Caco-2 (cell line): ENCODE measurements at regions not wholly inside any gene's neighbourhood (a gene's known extent, or its start where the extent isn't known, plus 50 kb on each side); places are given as distances from the start of the nearest gene placed in this dataset.

Experiments
- BruUV-seq: library from RNA; stranded (reverse); fragments of 400-500 nt; replicated peaks from 2 replicates; lab custom pipeline; 2021; lab: Mats Ljungman, UMichigan
- CTCF ChIA-PET: fragments of 300-600 bp; sonication (Branson Sonifier 250); formaldehyde crosslinking; loops from one replicate; lab custom pipeline; 2022; ENCODE audit warnings: antibody characterized with exemption; lab: Charles Lee
- POLR2A ChIA-PET: fragments of 300-600 bp; sonication (Branson Sonifier 250); formaldehyde crosslinking; loops from one replicate; lab custom pipeline; 2022; ENCODE audit warnings: antibody characterized with exemption; lab: Charles Lee
- DNase-seq, 2 experiments: peaks; one replicate each; pipeline versions ENCODE4 v3.0.0 to v3.0.0-alpha.2; 2020 to 2022
- H3K27me3 ChIP-seq: replicated peaks from 2 replicates; pipeline ENCODE4 v1.6.0; 2011; ENCODE audit warnings: low read length; ENCODE audit not compliant: control insufficient read depth, insufficient read depth
- H3K36me3 ChIP-seq: 2 replicates; pipeline ENCODE4 v1.5.1; 2011; ENCODE audit warnings: low read length; ENCODE audit not compliant: control insufficient read depth, insufficient read depth
- H3K4me1 ChIP-seq: fragments of 250-450 bp; sonication (Bioruptor Pico); 2 replicates; pipeline ENCODE4 v1.5.1; 2020; ENCODE audit warnings: mild to moderate bottlenecking
- H3K4me3 ChIP-seq: 2 replicates; pipeline ENCODE4 v1.5.1; 2011; ENCODE audit warnings: low read depth, mild to moderate bottlenecking, control low read depth, low read length
- H3K9me3 ChIP-seq: fragments of 250-450 bp; sonication (Bioruptor Pico); 2 replicates; pipeline ENCODE4 v1.5.1; 2020; ENCODE audit warnings: mild to moderate bottlenecking, moderate library complexity
- H3K27ac Mint-ChIP-seq: one replicate; pipeline ENCODE4 v1.8.0; 2022; ENCODE audit warnings: mixed read lengths; ENCODE audit not compliant: unreplicated experiment
- H3K27me3 Mint-ChIP-seq: one replicate; pipeline ENCODE4 v1.8.0; 2022; ENCODE audit warnings: mixed read lengths; ENCODE audit not compliant: insufficient read depth, unreplicated experiment
- H3K36me3 Mint-ChIP-seq: one replicate; pipeline ENCODE4 v1.8.0; 2022; ENCODE audit warnings: mild to moderate bottlenecking, mixed read lengths; ENCODE audit not compliant: insufficient read depth, unreplicated experiment
- H3K4me1 Mint-ChIP-seq: one replicate; pipeline ENCODE4 v1.8.0; 2022; ENCODE audit warnings: low read depth, mixed read lengths; ENCODE audit not compliant: unreplicated experiment
- H3K4me3 Mint-ChIP-seq: one replicate; pipeline ENCODE4 v1.8.0; 2022; ENCODE audit warnings: mild to moderate bottlenecking, moderate library complexity, mixed read lengths; ENCODE audit not compliant: unreplicated experiment
- H3K9me3 Mint-ChIP-seq: one replicate; pipeline ENCODE4 v1.8.0; 2022; ENCODE audit warnings: mixed read lengths; ENCODE audit not compliant: unreplicated experiment
- intact Hi-C: fragments of 100-400 bp; cut with micrococcal nuclease; formaldehyde crosslinking; loops from one replicate; pipeline ENCODE4 v1.10.0; 2022; ENCODE audit not compliant: unreplicated experiment
- TF ChIP-seq, protein P1 (sequence below), 2 experiments: fragments of 200-600 bp in 1 of 2; IDR thresholded peaks; 1 replicate in 1 of 2; 2 replicates in 1 of 2; pipeline versions ENCODE4 v1.5.1 to v1.8.0; 2011 to 2022; ENCODE audit warnings: antibody characterized with exemption in 1 of 2, control low read depth in 1 of 2, inconsistent platforms in 1 of 2, low read depth in 1 of 2, low read length in 1 of 2, mild to moderate bottlenecking in 1 of 2, moderate library complexity in 1 of 2; ENCODE audit not compliant: insufficient read depth in 1 of 2, severe bottlenecking in 1 of 2, unreplicated experiment in 1 of 2

DNA sequence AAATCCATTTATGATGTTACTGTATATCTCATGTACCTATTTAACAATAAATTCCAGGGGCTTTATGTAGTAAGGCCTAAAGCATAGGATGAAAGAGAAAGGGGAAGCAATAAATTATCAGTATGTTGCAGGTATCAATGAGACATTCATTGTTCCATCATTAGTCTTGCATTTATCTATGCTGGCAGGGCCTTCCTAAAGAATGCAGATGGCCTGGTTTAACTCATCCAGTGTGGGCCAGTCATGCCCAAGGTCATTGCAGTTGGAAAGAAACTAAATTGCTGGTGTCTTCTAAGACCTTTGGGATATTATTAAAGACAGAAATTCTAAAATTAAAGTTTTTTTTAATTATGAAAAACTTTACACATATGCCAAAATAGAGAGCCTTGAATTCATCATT lies 98.3 kb downstream of the AVPR1A start:
- peaks cover 47% of the 10 kb centered on the region for H3K4me1 Mint-ChIP-seq
- H3K9me3 Mint-ChIP-seq, result peaks cover 32% of the 10 kb centered on the region
- Histone ChIP-seq H3K36me3 (no peaks in the 10 kb centered on the region), H3K4me1 (peaks cover 34% of the 10 kb centered on the region), H3K9me3 (peaks cover 11% of the 10 kb centered on the region), H3K4me3 (no peak overlapping the region), H3K27me3 (no peaks in the 10 kb centered on the region)
- TF ChIP-seq, protein P1, sequence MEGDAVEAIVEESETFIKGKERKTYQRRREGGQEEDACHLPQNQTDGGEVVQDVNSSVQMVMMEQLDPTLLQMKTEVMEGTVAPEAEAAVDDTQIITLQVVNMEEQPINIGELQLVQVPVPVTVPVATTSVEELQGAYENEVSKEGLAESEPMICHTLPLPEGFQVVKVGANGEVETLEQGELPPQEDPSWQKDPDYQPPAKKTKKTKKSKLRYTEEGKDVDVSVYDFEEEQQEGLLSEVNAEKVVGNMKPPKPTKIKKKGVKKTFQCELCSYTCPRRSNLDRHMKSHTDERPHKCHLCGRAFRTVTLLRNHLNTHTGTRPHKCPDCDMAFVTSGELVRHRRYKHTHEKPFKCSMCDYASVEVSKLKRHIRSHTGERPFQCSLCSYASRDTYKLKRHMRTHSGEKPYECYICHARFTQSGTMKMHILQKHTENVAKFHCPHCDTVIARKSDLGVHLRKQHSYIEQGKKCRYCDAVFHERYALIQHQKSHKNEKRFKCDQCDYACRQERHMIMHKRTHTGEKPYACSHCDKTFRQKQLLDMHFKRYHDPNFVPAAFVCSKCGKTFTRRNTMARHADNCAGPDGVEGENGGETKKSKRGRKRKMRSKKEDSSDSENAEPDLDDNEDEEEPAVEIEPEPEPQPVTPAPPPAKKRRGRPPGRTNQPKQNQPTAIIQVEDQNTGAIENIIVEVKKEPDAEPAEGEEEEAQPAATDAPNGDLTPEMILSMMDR (IDR thresholded peaks at IDR 0.05; ENCODE audit: insufficient read depth in 1 of 2, low read depth in 1 of 2, low read length in 1 of 2, severe bottlenecking in 1 of 2, unreplicated experiment in 1 of 2), result no peak
- ChIA-PET CTCF (interaction anchor here (1.3 kb wide), 1 partner anchor 16 kb away, joined by 3 read pairs; no protein-coding TSS in a partner anchor), POLR2A (interaction anchor here (0.9 kb wide), 1 partner anchor 122 kb away, joined by 3 read pairs; no protein-coding TSS in a partner anchor)
- no peak overlapping the region for H3K4me3 Mint-ChIP-seq
- peak overlapping the region; percentile 30 for H3K27ac Mint-ChIP-seq
- peak; percentile 64 to 75 for DNase-seq
- no TSS peak for BruUV-seq
- H3K36me3 Mint-ChIP-seq, result peaks cover 6% of the 10 kb centered on the region
- H3K27me3 Mint-ChIP-seq, result no peaks in the 10 kb centered on the region
- intact Hi-C loops, result loop anchor here (1.0 kb wide), 5 partner anchors 46 to 186 kb away; partner anchors contain the start of gene PPM1H

DNA sequence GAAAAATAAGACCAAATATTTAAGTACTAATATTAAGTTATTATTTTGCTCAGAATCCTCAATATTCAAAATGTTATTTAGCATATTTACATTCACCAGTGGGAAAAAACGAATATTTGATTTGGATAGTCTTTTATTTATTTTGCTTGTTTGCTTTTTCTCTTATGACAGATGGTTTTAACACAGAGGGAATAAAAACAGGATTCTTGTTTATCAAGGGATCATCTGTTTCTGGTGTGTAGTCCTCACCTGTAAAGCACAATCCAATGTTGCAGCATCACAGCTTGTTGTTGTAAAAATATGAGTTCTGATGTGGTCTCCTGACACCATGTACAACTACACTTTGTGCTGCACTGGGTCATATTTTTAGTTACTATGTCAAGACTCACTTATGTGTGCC lies 103.9 kb downstream of the AVPR1A start:
- POLR2A ChIA-PET, result interaction anchor here (0.6 kb wide), 1 partner anchor 33 kb away, joined by 3 read pairs; no protein-coding TSS in a partner anchor
- Histone ChIP-seq H3K4me3 (no peak overlapping the region), H3K9me3 (no peaks in the 10 kb centered on the region; the same call in 1 of the 2 replicates), H3K27me3 (no peaks in the 10 kb centered on the region), H3K4me1 (peaks cover 40% of the 10 kb centered on the region), H3K36me3 (no peaks in the 10 kb centered on the region)
- no TSS peak for BruUV-seq
- CTCF ChIA-PET, result no interaction called here
- Mint-ChIP-seq H3K4me1 (peaks cover 29% of the 10 kb centered on the region), H3K27ac (no peak overlapping the region), H3K27me3 (no peaks in the 10 kb centered on the region), H3K4me3 (no peak overlapping the region), H3K9me3 (peaks cover 9% of the 10 kb centered on the region), H3K36me3 (no peaks in the 10 kb centered on the region)
- intact Hi-C loops, result no loop called here
- TF ChIP-seq, protein P1 (IDR thresholded peaks at IDR 0.05; ENCODE audit: insufficient read depth in 1 of 2, low read depth in 1 of 2, low read length in 1 of 2, severe bottlenecking in 1 of 2, unreplicated experiment in 1 of 2), result no peak
- no peak for DNase-seq

- H3K27ac Mint-ChIP-seq, result no peak overlapping the region
- peak; percentile 28 to 35 for DNase-seq
Observed at GRCh38 chr12:63045020-63045860, 105.8 kb downstream of the AVPR1A start.

More at GRCh38 chr12:63045020-63045860, 105.8 kb downstream of the AVPR1A start:
- H3K36me3 Mint-ChIP-seq, result no peaks in the 10 kb centered on the region
- H3K4me1 Mint-ChIP-seq, result peaks cover 13% of the 10 kb centered on the region
- ChIA-PET CTCF (no interaction called here), POLR2A (no interaction called here)
- no peaks in the 10 kb centered on the region for H3K27me3 Mint-ChIP-seq
- no peak overlapping the region for H3K4me3 Mint-ChIP-seq
- Histone ChIP-seq H3K4me3 (no peak overlapping the region), H3K4me1 (peaks cover 21% of the 10 kb centered on the region), H3K27me3 (no peaks in the 10 kb centered on the region), H3K9me3 (no peaks in the 10 kb centered on the region; the same call in 1 of the 2 replicates), H3K36me3 (no peaks in the 10 kb centered on the region)
- TF ChIP-seq, protein P1 (IDR thresholded peaks at IDR 0.05; ENCODE audit: insufficient read depth in 1 of 2, low read depth in 1 of 2, low read length in 1 of 2, severe bottlenecking in 1 of 2, unreplicated experiment in 1 of 2), result no peak
- intact Hi-C loops, result no loop called here
- BruUV-seq, result no TSS peak
- peaks cover 9% of the 10 kb centered on the region for H3K9me3 Mint-ChIP-seq
